PC-9 (cell line): ENCODE measurements at regions not wholly inside any gene's neighbourhood (a gene's known extent, or its start where the extent isn't known, plus 50 kb on each side); places are given as distances from the start of the nearest gene placed in this dataset.

ENCODE experiments used
- BruUV-seq: library from RNA; stranded (reverse); fragments of 400-500 nt; replicated peaks from 2 replicates; lab custom pipeline; 2021; lab: Mats Ljungman, UMichigan
- CTCF ChIA-PET: fragments of 300-600 bp; sonication (Branson Sonifier 250); formaldehyde crosslinking; loops from one replicate; lab custom pipeline; 2022; ENCODE audit warnings: antibody characterized with exemption; lab: Charles Lee
- POLR2A ChIA-PET: fragments of 300-600 bp; sonication (Branson Sonifier 250); formaldehyde crosslinking; loops from one replicate; lab custom pipeline; 2022; ENCODE audit warnings: antibody characterized with exemption; ENCODE audit not compliant: unreplicated experiment; lab: Charles Lee
- DNase-seq, 2 experiments: peaks; one replicate each; pipeline versions ENCODE4 v3.0.0 to v3.0.0-alpha.2; 2015 to 2022; ENCODE audit warnings: mixed read lengths in 1 of 2
- H2AFZ ChIP-seq: fragments of 200-600 bp; sonication (generic); 2 replicates; pipeline ENCODE4 v1.8.1; 2017; ENCODE audit warnings: antibody characterized with exemption
- H3F3A ChIP-seq: fragments of 200-600 bp; sonication (generic); 2 replicates; pipeline ENCODE4 v1.8.1; 2017; ENCODE audit warnings: antibody characterized with exemption, mild to moderate bottlenecking, low read depth; ENCODE audit not compliant: insufficient read depth
- H3K27ac ChIP-seq: fragments of 200-600 bp; sonication (generic); 2 replicates; pipeline ENCODE4 v1.6.1; 2016; ENCODE audit warnings: mixed run types
- H3K27me3 ChIP-seq: fragments of 200-600 bp; sonication (generic); 2 replicates; pipeline ENCODE4 v1.6.1; 2016; ENCODE audit warnings: low read depth, mixed run types; ENCODE audit not compliant: insufficient read depth
- H3K36me3 ChIP-seq: fragments of 200-600 bp; sonication (generic); 2 replicates; pipeline ENCODE4 v1.6.1; 2016; ENCODE audit warnings: low read depth, mixed run types
- H3K4me1 ChIP-seq: fragments of 200-600 bp; sonication (generic); replicated peaks from 2 replicates; pipeline ENCODE4 v1.6.1; 2016; ENCODE audit warnings: mixed run types; ENCODE audit not compliant: insufficient read depth
- H3K4me2 ChIP-seq: fragments of 200-600 bp; sonication (generic); 2 replicates; pipeline ENCODE4 v1.6.1; 2017; ENCODE audit warnings: mixed run types
- H3K4me3 ChIP-seq: fragments of 200-600 bp; sonication (generic); 2 replicates; pipeline ENCODE4 v1.6.1; 2016; ENCODE audit warnings: mixed run types
- H3K79me2 ChIP-seq: fragments of 200-600 bp; sonication (generic); 2 replicates; pipeline ENCODE4 v1.6.1; 2017; ENCODE audit warnings: low read depth, mixed run types
- H3K9me2 ChIP-seq: fragments of 200-600 bp; sonication (generic); 2 replicates; pipeline ENCODE4 v1.8.1; 2017; ENCODE audit warnings: mild to moderate bottlenecking; ENCODE audit not compliant: insufficient read depth
- H3K9me3 ChIP-seq: fragments of 200-600 bp; sonication (generic); 2 replicates; pipeline ENCODE4 v1.8.1; 2016; ENCODE audit warnings: low read depth; ENCODE audit not compliant: insufficient read depth
- H4K20me1 ChIP-seq: fragments of 200-600 bp; sonication (generic); 2 replicates; pipeline ENCODE4 v1.8.1; 2017; ENCODE audit not compliant: insufficient read depth
- EZH2 ChIP-seq: fragments of 200-600 bp; sonication (generic); IDR thresholded peaks from 2 replicates; pipeline ENCODE4 v1.8.0; 2017; ENCODE audit warnings: antibody characterized with exemption, low read depth
- intact Hi-C: fragments of 100-400 bp; cut with micrococcal nuclease; formaldehyde crosslinking; loops from one replicate; pipeline ENCODE4 v1.10.0; 2022; ENCODE audit not compliant: unreplicated experiment
- TF ChIP-seq, protein P1 (sequence below): fragments of 200-600 bp; sonication (generic); conservative IDR thresholded peaks from 2 replicates; pipeline ENCODE4 v1.6.1; 2017; ENCODE audit warnings: mixed run types, antibody characterized with exemption, mild to moderate bottlenecking, moderate library complexity

DNA sequence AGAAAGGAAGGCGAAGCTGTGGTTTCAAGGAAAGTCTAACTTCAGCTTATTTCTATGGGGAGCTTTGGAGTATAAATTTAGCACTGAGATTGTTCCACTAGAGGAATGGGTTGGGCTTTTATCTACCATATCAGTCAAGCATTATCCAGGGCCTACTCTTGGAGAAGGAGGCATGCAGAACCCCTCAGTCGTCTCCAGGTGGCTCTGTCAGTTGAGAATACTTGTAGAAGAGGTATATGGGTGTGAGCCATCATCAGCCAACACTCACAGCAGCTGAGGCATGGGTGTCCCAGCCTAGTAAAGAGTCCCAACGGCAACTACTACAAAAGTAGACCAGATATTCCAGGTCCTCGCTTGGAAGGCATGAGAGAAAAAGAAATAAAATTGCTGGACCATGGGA, 548.5 kb upstream of the GRAMD2B start:
- H3K4me1 ChIP-seq: no peaks in the 10 kb centered on the region; the same call in 1 of the 2 replicates
- ChIA-PET CTCF (no interaction called here), POLR2A (no interaction called here)
- no peaks in the 10 kb centered on the region for H3K79me2 ChIP-seq
- no peak for DNase-seq
- TF ChIP-seq, protein P1, sequence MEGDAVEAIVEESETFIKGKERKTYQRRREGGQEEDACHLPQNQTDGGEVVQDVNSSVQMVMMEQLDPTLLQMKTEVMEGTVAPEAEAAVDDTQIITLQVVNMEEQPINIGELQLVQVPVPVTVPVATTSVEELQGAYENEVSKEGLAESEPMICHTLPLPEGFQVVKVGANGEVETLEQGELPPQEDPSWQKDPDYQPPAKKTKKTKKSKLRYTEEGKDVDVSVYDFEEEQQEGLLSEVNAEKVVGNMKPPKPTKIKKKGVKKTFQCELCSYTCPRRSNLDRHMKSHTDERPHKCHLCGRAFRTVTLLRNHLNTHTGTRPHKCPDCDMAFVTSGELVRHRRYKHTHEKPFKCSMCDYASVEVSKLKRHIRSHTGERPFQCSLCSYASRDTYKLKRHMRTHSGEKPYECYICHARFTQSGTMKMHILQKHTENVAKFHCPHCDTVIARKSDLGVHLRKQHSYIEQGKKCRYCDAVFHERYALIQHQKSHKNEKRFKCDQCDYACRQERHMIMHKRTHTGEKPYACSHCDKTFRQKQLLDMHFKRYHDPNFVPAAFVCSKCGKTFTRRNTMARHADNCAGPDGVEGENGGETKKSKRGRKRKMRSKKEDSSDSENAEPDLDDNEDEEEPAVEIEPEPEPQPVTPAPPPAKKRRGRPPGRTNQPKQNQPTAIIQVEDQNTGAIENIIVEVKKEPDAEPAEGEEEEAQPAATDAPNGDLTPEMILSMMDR: no peak
- TF ChIP-seq EZH2: no peak
- no peaks in the 10 kb centered on the region for H3K9me3 ChIP-seq
- BruUV-seq: no TSS peak
- no peaks in the 10 kb centered on the region for H3K36me3 ChIP-seq
- no peak overlapping the region for H3K4me2 ChIP-seq
- H3F3A ChIP-seq: no peaks in the 10 kb centered on the region
- H2AFZ ChIP-seq: no peak overlapping the region
- intact Hi-C loops: no loop called here
- H3K27me3 ChIP-seq: no peaks in the 10 kb centered on the region
- H3K27ac ChIP-seq: no peak overlapping the region
- H4K20me1 ChIP-seq: no peaks in the 10 kb centered on the region
- no peaks in the 10 kb centered on the region for H3K9me2 ChIP-seq
- no peak overlapping the region for H3K4me3 ChIP-seq

DNA sequence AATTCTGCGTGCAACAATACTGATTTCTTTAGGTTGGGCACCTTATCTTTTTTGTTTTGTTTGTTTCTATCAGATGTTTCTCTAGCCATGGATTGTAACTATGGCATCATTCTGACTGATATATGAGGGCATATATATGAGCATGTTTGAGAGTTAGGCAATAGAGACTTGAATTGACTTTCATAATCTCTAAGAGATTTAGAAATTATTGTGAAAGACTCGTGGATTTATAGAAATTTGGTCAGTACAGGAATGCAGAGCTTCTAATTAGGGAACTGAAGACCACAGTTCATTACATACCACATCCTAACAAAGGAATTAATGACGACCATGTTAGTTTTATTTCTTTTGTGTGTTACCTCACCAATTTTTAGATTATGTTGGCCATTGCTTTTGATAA, 546.0 kb upstream of the GRAMD2B start:
- H3F3A ChIP-seq: no peaks in the 10 kb centered on the region
- CTCF ChIA-PET: no interaction called here
- H3K4me2 ChIP-seq: no peak overlapping the region
- no peaks in the 10 kb centered on the region; the same call in 1 of the 2 replicates for H4K20me1 ChIP-seq
- no peaks in the 10 kb centered on the region for H3K9me2 ChIP-seq
- H2AFZ ChIP-seq: no peak overlapping the region
- no peaks in the 10 kb centered on the region for H3K27me3 ChIP-seq
- H3K79me2 ChIP-seq: no peaks in the 10 kb centered on the region
- H3K4me1 ChIP-seq: no peaks in the 10 kb centered on the region; the same call in 1 of the 2 replicates
- POLR2A ChIA-PET: no interaction called here
- H3K4me3 ChIP-seq: no peak overlapping the region
- TF ChIP-seq, protein P1: no peak
- TF ChIP-seq EZH2: no peak
- no peaks in the 10 kb centered on the region for H3K36me3 ChIP-seq
- DNase-seq: no peak
- intact Hi-C loops: no loop called here
- H3K27ac ChIP-seq: no peak overlapping the region
- H3K9me3 ChIP-seq: no peaks in the 10 kb centered on the region
- no TSS peak for BruUV-seq

DNA sequence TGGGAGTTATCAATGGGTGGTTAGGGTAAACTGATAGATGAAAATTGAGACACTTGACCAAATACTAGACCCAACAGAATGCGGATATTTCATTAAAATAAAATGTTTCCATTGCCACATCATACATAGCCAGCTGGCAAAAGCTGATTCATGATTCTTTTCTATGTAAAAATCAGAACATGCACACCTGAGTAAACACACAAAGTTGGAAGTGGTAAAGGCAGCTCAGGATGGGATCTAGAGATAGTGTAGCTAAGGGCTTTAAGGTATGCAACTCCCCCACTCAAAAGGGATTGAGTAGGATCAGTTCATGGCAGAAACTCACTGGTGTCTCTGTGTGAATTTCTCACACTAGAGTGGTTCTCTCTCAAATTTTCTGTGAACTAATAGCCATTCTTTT, 541.1 kb upstream of the GRAMD2B start:
- ChIA-PET POLR2A (no interaction called here), CTCF (no interaction called here)
- H3K36me3 ChIP-seq: no peaks in the 10 kb centered on the region
- H4K20me1 ChIP-seq: no peaks in the 10 kb centered on the region; the same call in 1 of the 2 replicates
- H3K9me3 ChIP-seq: no peaks in the 10 kb centered on the region
- no peak overlapping the region for H3K4me2 ChIP-seq
- H3K4me3 ChIP-seq: no peak overlapping the region
- no peak for TF ChIP-seq EZH2
- TF ChIP-seq, protein P1: no peak
- BruUV-seq: no TSS peak
- intact Hi-C loops: no loop called here
- no peaks in the 10 kb centered on the region for H3K9me2 ChIP-seq
- DNase-seq: no peak
- H2AFZ ChIP-seq: no peak overlapping the region
- H3K79me2 ChIP-seq: no peaks in the 10 kb centered on the region
- H3K27me3 ChIP-seq: no peaks in the 10 kb centered on the region
- H3F3A ChIP-seq: no peaks in the 10 kb centered on the region
- H3K27ac ChIP-seq: no peak overlapping the region
- no peaks in the 10 kb centered on the region for H3K4me1 ChIP-seq
